Gastroesophageal sphincter (tissue), 3 donors: ENCODE measurements at regions not wholly inside any gene's neighbourhood (a gene's known extent, or its start where the extent isn't known, plus 50 kb on each side); places are given as distances from the start of the nearest gene placed in this dataset.

Experiments used
- CTCF ChIP-seq, 4 experiments: fragments of 200-600 bp in 2 of 4; fragments of 450-650 bp in 2 of 4; sonication (generic) in 1 of 4; IDR thresholded peaks; one replicate each; pipeline ENCODE4 v1.5.1; 2017 to 2019; ENCODE audit warnings: antibody characterized with exemption in 4 of 4, mild to moderate bottlenecking in 2 of 4, moderate library complexity in 2 of 4
- EP300 ChIP-seq: sonication (generic); formaldehyde crosslinking; IDR thresholded peaks from one replicate; pipeline ENCODE4 v1.6.1; 2017; ENCODE audit warnings: antibody characterized with exemption, mild to moderate bottlenecking
- POLR2A ChIP-seq, 2 donors: fragments of 450-650 bp; IDR thresholded peaks; one replicate each; pipeline ENCODE4 v1.6.1; 2017; ENCODE audit warnings: antibody characterized with exemption in 2 of 2, mild to moderate bottlenecking in 2 of 2, moderate library complexity in 1 of 2

GRCh38 chr3:40911928-40912327 lies 287.4 kb upstream of the CTNNB1 start:
- TF ChIP-seq CTCF (IDR thresholded peaks at IDR 0.05) (no peak), POLR2A (IDR thresholded peaks at IDR 0.05) (no peak), EP300 (no peak)
